Mesothelial cell of epicardium (in vitro differentiated cells): ENCODE measurements at regions not wholly inside any gene's neighbourhood (a gene's known extent, or its start where the extent isn't known, plus 50 kb on each side); places are given as distances from the start of the nearest gene placed in this dataset.

Experiments
- DNase-seq, 2 experiments: peaks; one replicate each; pipeline ENCODE4 v3.0.0; 2021; ENCODE audit warnings: low spot score in 2 of 2; ENCODE audit not compliant: unreplicated experiment in 2 of 2
- H3K27ac Mint-ChIP-seq: 2 replicates; pipeline ENCODE4 v1.8.0; 2021; ENCODE audit warnings: mixed read lengths
- H3K27me3 Mint-ChIP-seq: 2 replicates; pipeline ENCODE4 v1.8.0; 2021; ENCODE audit warnings: low read depth, mixed read lengths
- H3K36me3 Mint-ChIP-seq: 2 replicates; pipeline ENCODE4 v1.8.0; 2021; ENCODE audit warnings: mixed read lengths
- H3K4me1 Mint-ChIP-seq: 2 replicates; pipeline ENCODE4 v1.8.0; 2021; ENCODE audit warnings: mixed read lengths
- H3K4me3 Mint-ChIP-seq: 2 replicates; pipeline ENCODE4 v1.8.0; 2021; ENCODE audit warnings: mild to moderate bottlenecking, moderate library complexity, mixed read lengths
- H3K9me3 Mint-ChIP-seq: 2 replicates; pipeline ENCODE4 v1.8.0; 2021; ENCODE audit warnings: mixed read lengths
- CTCF ChIP-seq: fragments of 200-600 bp; sonication (generic); IDR thresholded peaks from one replicate; pipeline ENCODE4 v1.5.0; 2021; ENCODE audit warnings: antibody characterized with exemption; ENCODE audit not compliant: unreplicated experiment

DNA sequence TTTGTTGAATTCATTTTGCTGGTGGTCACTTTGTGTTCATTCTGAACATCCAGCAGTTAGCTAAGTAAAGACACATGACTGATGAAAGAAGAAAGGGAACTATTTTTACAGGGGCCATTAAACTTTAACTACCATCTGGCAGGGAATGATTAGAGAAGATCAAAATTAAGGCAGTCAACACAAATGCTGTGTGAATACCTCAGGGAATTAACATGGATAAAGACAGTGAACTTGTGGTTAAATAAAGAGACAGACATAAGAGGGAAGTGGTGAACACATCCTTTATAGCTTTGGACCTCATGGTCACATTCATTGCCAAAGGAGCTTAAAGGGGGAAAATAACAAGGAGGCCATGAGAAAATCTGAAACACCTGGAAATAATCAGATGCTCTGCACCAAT is 52.6 kb upstream of the ATP5MC3 start:
- Mint-ChIP-seq H3K27ac (peak overlapping the region; percentile 1), H3K4me1 (no peaks in the 10 kb centered on the region)

GRCh38 chr2:175233135-175233719 is 51.7 kb upstream of the ATP5MC3 start:
- no peak overlapping the region for H3K27ac Mint-ChIP-seq
- no peaks in the 10 kb centered on the region for H3K36me3 Mint-ChIP-seq
- peaks cover 3% of the 10 kb centered on the region for H3K9me3 Mint-ChIP-seq
- H3K27me3 Mint-ChIP-seq, result peaks cover 9% of the 10 kb centered on the region
- DNase-seq, result no peak
- TF ChIP-seq CTCF, result no peak
- H3K4me1 Mint-ChIP-seq, result no peaks in the 10 kb centered on the region
- no peak overlapping the region for H3K4me3 Mint-ChIP-seq

More for the DNA sequence above, 52.6 kb upstream of the ATP5MC3 start:
- Mint-ChIP-seq H3K9me3 (peaks cover 8% of the 10 kb centered on the region), H3K27me3 (peaks cover 9% of the 10 kb centered on the region), H3K4me3 (no peak overlapping the region), H3K36me3 (no peaks in the 10 kb centered on the region)
- TF ChIP-seq CTCF, result no peak
- DNase-seq, result no peak
